CD4-positive, CD25-positive, alpha-beta regulatory T cell (primary cell): ENCODE measurements at regions not wholly inside any gene's neighbourhood (a gene's known extent, or its start where the extent isn't known, plus 50 kb on each side); places are given as distances from the start of the nearest gene placed in this dataset.
A peak's percentile ranks its signal among the peaks of the same experiment; 100 is the strongest.

Source experiments
- ATAC-seq, 2 donors: fragments of 150-1000 bp; cut with Tn5 transposase; one replicate each; pipeline ENCODE4 v1.10.0; 2021; ENCODE audit warnings: low read depth in 2 of 2, moderate number of reproducible peaks in 2 of 2, moderate library complexity in 1 of 2
- DNase-seq, 3 donors: peaks; one replicate each; pipeline versions ENCODE4 v3.0.0 to v3.0.0-alpha.2; 2012 to 2022; ENCODE audit warnings: mixed read lengths in 1 of 3
- H3K27ac ChIP-seq: one replicate; pipeline ENCODE4 v1.7.0; 2013; ENCODE audit warnings: mild to moderate bottlenecking, low read length; ENCODE audit not compliant: insufficient read depth, poor library complexity, severe bottlenecking
- H3K27me3 ChIP-seq: one replicate; pipeline ENCODE4 v1.7.0; 2013; ENCODE audit warnings: low read length; ENCODE audit not compliant: control insufficient read depth, insufficient read depth
- H3K36me3 ChIP-seq: one replicate; pipeline ENCODE4 v1.7.0; 2013; ENCODE audit warnings: mild to moderate bottlenecking, low read length, moderate library complexity; ENCODE audit not compliant: control insufficient read depth, insufficient read depth
- H3K4me1 ChIP-seq: 2 replicates; pipeline ENCODE4 v1.7.0; 2013; ENCODE audit warnings: mild to moderate bottlenecking, low read length; ENCODE audit not compliant: insufficient read depth, control insufficient read depth, poor library complexity, severe bottlenecking
- H3K4me3 ChIP-seq: one replicate; pipeline ENCODE4 v1.7.0; 2013; ENCODE audit warnings: low read depth, mild to moderate bottlenecking, low read length, moderate library complexity
- H3K9me3 ChIP-seq, 2 experiments: 1 replicate in 1 of 2; 2 replicates in 1 of 2; pipeline ENCODE4 v1.7.0; 2013; ENCODE audit warnings: low read length in 2 of 2, mild to moderate bottlenecking in 1 of 2, moderate library complexity in 1 of 2; ENCODE audit not compliant: control insufficient read depth in 2 of 2
- H3K27ac Mint-ChIP-seq, 3 donors: one replicate each; pipeline ENCODE4 v1.8.0; 2020 to 2022; ENCODE audit warnings: mild to moderate bottlenecking in 3 of 3, mixed read lengths in 3 of 3, moderate library complexity in 2 of 3
- H3K27me3 Mint-ChIP-seq: one replicate; pipeline ENCODE4 v1.8.0; 2022; ENCODE audit warnings: mild to moderate bottlenecking, mixed read lengths
- H3K36me3 Mint-ChIP-seq: one replicate; pipeline ENCODE4 v1.8.0; 2020; ENCODE audit warnings: mixed read lengths
- H3K4me1 Mint-ChIP-seq, 4 donors: one replicate each; pipeline ENCODE4 v1.8.0; 2020 to 2022; ENCODE audit warnings: mixed read lengths in 4 of 4, mild to moderate bottlenecking in 1 of 4
- H3K4me3 Mint-ChIP-seq, 4 donors: one replicate each; pipeline ENCODE4 v1.8.0; 2020 to 2022; ENCODE audit warnings: mild to moderate bottlenecking in 4 of 4, mixed read lengths in 4 of 4, moderate library complexity in 3 of 4
- H3K9me3 Mint-ChIP-seq, 7 donors: one replicate each; pipeline ENCODE4 v1.8.0; 2020 to 2022; ENCODE audit warnings: mixed read lengths in 7 of 7, mild to moderate bottlenecking in 3 of 7, moderate library complexity in 2 of 7

DNA sequence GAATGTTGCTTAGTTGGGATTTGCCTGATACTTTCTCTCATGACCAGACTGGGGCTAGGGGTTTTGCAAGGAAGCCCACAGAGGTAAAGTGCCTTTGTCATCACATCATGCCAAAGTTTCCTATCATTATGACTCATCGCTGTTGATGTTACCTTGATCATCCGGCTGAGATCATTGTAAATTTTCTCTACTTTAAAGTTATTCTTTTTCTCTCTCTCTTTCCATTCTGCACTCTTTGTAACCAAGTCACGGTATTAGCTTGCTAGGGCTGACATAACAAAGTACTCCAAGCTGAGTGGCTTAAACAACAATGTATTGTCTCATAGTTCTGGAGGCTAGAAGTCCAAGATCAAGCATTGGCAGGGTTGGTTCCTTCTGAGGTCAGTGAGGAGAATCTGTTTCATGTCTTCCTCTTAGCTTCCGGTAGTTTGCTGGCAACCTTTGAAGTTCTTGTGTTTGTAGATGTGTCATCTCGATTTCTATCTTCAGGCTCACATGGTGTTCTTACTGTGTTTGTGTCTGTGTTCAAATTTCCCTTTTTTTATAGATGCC is 113.0 kb downstream of the DTHD1 start:
- H3K4me3 ChIP-seq = peak overlapping the region; percentile 54
- Mint-ChIP-seq H3K9me3 (no peaks in the 10 kb centered on the region), H3K4me1 (peaks cover 6 to 16% (median 9%) of the 10 kb centered on the region in 4 donors), H3K36me3 (no peaks in the 10 kb centered on the region), H3K27me3 (peaks cover 17% of the 10 kb centered on the region), H3K27ac (peak overlapping the region; percentile 84 to 98 (median 92)), H3K4me3 (peak overlapping the region in 3 of 4 donors; percentile 1 to 67 (median 42))
- peak; percentile 10 to 84 (median 72) for DNase-seq
- no peaks in the 10 kb centered on the region for H3K36me3 ChIP-seq
- H3K27me3 ChIP-seq = no peaks in the 10 kb centered on the region
- H3K27ac ChIP-seq = peak overlapping the region; percentile 60
- peaks cover 12% of the 10 kb centered on the region for H3K4me1 ChIP-seq
- peak; percentile 90 to 91 for ATAC-seq
- no peaks in the 10 kb centered on the region for H3K9me3 ChIP-seq

DNA sequence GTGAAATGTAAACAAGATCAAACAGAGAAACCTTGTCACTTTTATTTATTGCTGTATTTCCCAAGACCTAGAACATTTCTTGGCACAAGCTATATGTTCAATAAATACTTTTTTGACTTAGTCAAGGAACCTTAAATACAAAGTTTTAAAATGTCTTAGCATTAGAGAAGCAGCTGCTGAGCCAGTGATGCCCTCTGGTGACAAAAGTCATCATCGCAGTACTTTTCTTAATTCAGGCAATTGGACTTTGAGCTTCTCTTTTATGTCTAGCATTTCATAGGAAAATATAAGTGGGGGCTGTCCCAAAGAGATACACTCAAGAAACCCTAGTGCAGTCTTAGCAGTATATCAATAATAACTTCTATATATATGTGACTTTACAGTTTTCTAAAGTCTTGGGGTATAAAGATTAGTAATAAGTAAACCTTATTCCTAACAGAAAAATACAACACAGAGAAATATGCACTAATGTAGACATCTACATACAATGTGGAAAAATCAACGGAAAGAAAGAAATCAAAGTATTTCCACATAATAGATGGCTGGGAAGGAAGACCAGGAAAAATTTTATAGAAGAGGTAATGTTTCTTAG is 118.4 kb downstream of the DTHD1 start:
- Histone ChIP-seq H3K27ac (no peak overlapping the region), H3K9me3 (no peaks in the 10 kb centered on the region), H3K36me3 (no peaks in the 10 kb centered on the region), H3K4me3 (no peak overlapping the region), H3K27me3 (no peaks in the 10 kb centered on the region), H3K4me1 (peaks cover 4% of the 10 kb centered on the region)
- ATAC-seq (peak in 1 of 2 donors; percentile 45), DNase-seq (peak; percentile 7 to 66 (median 56))
- Mint-ChIP-seq H3K4me3 (no peak overlapping the region), H3K27ac (no peak overlapping the region), H3K9me3 (no peaks in the 10 kb centered on the region), H3K27me3 (peaks cover 12% of the 10 kb centered on the region), H3K4me1 (peaks cover 0 to 5% (median under 1%) of the 10 kb centered on the region in 4 donors), H3K36me3 (no peaks in the 10 kb centered on the region)

DNA sequence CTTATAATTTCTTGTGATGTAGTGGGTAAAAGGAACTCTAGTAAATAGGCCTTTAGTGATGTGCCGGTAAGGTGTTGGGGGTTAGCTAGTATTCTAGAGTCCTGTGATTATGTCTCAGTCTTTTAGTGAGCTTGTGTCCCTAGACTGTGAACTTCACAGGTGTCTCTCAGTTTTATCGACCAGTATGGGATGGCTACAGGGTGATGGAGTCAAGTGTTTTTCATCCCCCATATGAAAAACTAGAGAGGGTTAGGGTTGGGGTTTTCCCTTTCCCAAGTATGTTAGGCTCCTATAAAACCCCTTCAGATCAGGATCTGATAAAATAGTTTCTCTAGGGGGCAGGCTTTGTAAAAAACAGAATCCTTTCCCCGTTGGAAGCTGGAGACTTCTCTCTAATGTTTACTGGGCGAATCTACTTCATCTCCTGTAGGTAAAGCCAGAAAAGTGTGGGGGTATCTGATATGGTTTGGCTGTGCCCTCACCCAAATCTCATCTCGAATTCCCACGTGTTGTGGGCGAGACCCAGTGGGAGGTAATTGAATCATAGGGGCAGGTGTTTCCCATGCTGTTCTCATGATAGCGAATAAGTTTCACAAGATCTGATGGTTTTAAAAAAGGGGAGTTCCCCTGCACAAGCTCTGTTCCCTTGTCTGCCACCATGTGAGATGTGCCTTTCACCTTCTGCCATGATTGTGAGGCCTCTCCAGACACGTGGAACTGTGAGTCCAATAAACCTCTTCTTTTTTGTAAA is 120.8 kb downstream of the DTHD1 start:
- H3K4me3 Mint-ChIP-seq = no peak overlapping the region
- peaks cover 25% of the 10 kb centered on the region for H3K27me3 Mint-ChIP-seq
- H3K36me3 Mint-ChIP-seq = no peaks in the 10 kb centered on the region
- Histone ChIP-seq H3K4me1 (no peaks in the 10 kb centered on the region), H3K27ac (no peak overlapping the region), H3K4me3 (no peak overlapping the region), H3K9me3 (no peaks in the 10 kb centered on the region), H3K27me3 (peaks cover 5% of the 10 kb centered on the region), H3K36me3 (no peaks in the 10 kb centered on the region)
- ATAC-seq (no peak), DNase-seq (no peak)
- H3K27ac Mint-ChIP-seq = no peak overlapping the region
- no peaks in the 10 kb centered on the region for H3K4me1 Mint-ChIP-seq
- H3K9me3 Mint-ChIP-seq = no peaks in the 10 kb centered on the region

DNA sequence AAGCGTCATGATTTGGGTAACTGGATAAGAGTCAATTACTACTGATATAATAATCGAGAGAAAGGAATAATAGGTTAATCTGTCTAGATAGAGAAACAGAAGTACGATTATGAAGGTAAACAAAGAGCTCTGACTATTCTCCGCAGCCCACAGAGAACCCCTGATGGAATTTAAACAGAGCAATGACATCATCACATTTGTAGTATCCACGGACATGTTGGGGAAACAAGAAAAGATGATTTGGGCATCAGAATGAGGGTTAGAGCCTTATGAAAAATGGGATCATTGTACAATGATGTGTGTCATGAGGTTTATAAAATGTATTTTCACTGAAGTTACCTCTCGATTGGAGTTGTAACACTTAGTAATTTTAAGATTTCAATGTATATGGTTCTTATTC is 129.9 kb downstream of the DTHD1 start:
- DNase-seq (no peak), ATAC-seq (no peak)
- H3K27me3 ChIP-seq = peaks cover 14% of the 10 kb centered on the region
- H3K9me3 Mint-ChIP-seq = peaks cover 0 to 2% (median 0%) of the 10 kb centered on the region in 7 donors
- no peaks in the 10 kb centered on the region for H3K9me3 ChIP-seq
- no peaks in the 10 kb centered on the region for H3K4me1 ChIP-seq
- no peaks in the 10 kb centered on the region for H3K36me3 ChIP-seq
- H3K36me3 Mint-ChIP-seq = no peaks in the 10 kb centered on the region
- no peak overlapping the region for H3K4me3 ChIP-seq
- H3K27ac ChIP-seq = no peak overlapping the region
- H3K27ac Mint-ChIP-seq = no peak overlapping the region
- peaks cover 0 to 3% (median 0%) of the 10 kb centered on the region in 4 donors for H3K4me1 Mint-ChIP-seq
- peaks cover 33% of the 10 kb centered on the region for H3K27me3 Mint-ChIP-seq
- H3K4me3 Mint-ChIP-seq = no peak overlapping the region

DNA sequence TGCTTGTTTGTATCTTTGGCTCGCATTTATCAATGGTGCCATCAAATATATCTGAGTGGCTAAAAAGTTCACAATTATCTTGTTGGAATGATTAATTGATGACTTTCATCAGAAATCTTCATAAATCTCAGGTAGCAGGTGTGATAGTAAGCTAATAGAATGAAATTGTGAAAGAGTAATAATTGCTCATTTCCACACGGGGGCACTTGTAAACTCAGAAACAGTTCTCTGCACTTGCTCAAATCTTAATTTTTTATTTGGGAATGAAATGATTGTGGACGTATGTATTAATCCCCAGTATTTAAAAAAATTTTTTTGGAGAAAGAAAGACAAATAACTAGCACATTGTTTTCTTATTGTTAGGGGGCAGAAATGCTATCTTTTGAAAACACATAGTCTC is 132.8 kb downstream of the DTHD1 start:
- Mint-ChIP-seq H3K9me3 (peaks cover 0 to 2% (median 0%) of the 10 kb centered on the region in 7 donors), H3K36me3 (no peaks in the 10 kb centered on the region)

DNA sequence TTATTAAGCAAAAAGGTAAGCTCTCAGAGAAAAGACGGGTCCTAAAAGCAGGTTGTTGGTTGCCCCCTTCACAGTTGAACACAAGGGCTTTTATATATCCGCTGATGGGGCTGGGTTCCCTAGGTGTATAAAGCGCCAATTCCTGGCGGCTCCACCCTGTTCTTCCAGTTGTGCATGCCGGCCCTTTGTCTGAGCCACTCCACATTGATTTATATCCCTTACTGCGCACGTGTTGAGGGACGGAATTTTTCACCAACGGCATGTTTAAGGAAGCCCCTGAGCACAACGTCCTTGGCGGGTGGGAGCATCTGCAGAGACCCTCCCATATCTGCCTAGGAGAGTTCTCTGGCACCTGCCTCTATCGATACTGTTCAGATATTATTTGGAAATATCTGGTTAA is 135.7 kb downstream of the DTHD1 start:
- no peaks in the 10 kb centered on the region for H3K4me1 Mint-ChIP-seq
- no peak overlapping the region for H3K27ac Mint-ChIP-seq
- DNase-seq (no peak), ATAC-seq (no peak)
- Histone ChIP-seq H3K4me1 (no peaks in the 10 kb centered on the region), H3K9me3 (no peaks in the 10 kb centered on the region), H3K27ac (no peak overlapping the region), H3K4me3 (no peak overlapping the region), H3K36me3 (no peaks in the 10 kb centered on the region), H3K27me3 (peaks cover 15% of the 10 kb centered on the region)
- H3K36me3 Mint-ChIP-seq = no peaks in the 10 kb centered on the region
- no peak overlapping the region for H3K4me3 Mint-ChIP-seq
- peaks cover 16% of the 10 kb centered on the region for H3K27me3 Mint-ChIP-seq
- H3K9me3 Mint-ChIP-seq = peaks cover 0 to 1% (median 0%) of the 10 kb centered on the region in 7 donors

More for the DNA sequence above, 132.8 kb downstream of the DTHD1 start:
- no peak overlapping the region for H3K4me3 Mint-ChIP-seq
- peaks cover 36% of the 10 kb centered on the region for H3K27me3 Mint-ChIP-seq
- no peaks in the 10 kb centered on the region for H3K9me3 ChIP-seq
- H3K4me1 ChIP-seq = no peaks in the 10 kb centered on the region
- H3K36me3 ChIP-seq = no peaks in the 10 kb centered on the region
- H3K27me3 ChIP-seq = peaks cover 19% of the 10 kb centered on the region
- no peak overlapping the region for H3K27ac Mint-ChIP-seq
- no peak for ATAC-seq
- no peaks in the 10 kb centered on the region for H3K4me1 Mint-ChIP-seq
- H3K4me3 ChIP-seq = no peak overlapping the region
- DNase-seq = no peak
- no peak overlapping the region for H3K27ac ChIP-seq

DNA sequence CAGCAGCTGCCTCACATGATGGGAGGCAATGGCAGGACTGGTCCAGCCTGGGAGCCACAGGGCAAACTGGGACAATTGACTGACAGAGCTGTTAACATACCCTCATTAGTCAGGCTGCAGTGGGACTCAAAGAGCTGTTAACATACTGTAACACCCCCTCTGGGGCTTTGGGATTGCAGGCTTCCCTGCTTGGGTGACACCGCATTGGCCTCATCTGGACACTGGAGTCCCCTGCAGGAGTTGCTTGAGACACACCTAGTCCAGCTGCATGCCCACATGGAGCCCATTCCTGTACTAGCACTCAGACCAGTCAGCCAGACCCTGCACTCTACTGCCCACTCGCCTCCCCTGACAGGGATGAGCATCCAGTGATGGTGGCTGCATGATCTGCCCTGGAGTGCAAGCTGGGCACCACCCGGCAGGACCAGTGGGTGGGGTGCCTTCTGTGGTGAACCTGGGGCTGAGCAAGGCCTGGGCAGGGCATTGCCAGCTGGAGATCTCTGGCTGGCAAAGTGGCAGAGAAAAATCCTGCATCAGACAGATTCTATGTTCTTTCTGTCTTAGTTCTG is 138.8 kb downstream of the DTHD1 start:
- H3K4me3 ChIP-seq = no peak overlapping the region
- no peaks in the 10 kb centered on the region for H3K4me1 ChIP-seq
- H3K36me3 ChIP-seq = no peaks in the 10 kb centered on the region
- H3K4me1 Mint-ChIP-seq = no peaks in the 10 kb centered on the region
- no peak overlapping the region for H3K4me3 Mint-ChIP-seq
- peaks cover 15% of the 10 kb centered on the region for H3K27me3 ChIP-seq
- no peaks in the 10 kb centered on the region for H3K9me3 ChIP-seq
- H3K36me3 Mint-ChIP-seq = no peaks in the 10 kb centered on the region
- ATAC-seq = no peak
- no peak for DNase-seq
- H3K27me3 Mint-ChIP-seq = peaks cover 19% of the 10 kb centered on the region
- H3K27ac ChIP-seq = no peak overlapping the region
- peaks cover 0 to 1% (median 0%) of the 10 kb centered on the region in 7 donors for H3K9me3 Mint-ChIP-seq
- H3K27ac Mint-ChIP-seq = no peak overlapping the region
